Neural progenitor cell (in vitro differentiated cells): ENCODE measurements at regions not wholly inside any gene's neighbourhood (a gene's known extent, or its start where the extent isn't known, plus 50 kb on each side); places are given as distances from the start of the nearest gene placed in this dataset.

Experiments
- DNase-seq: peaks from one replicate; pipeline ENCODE4 v3.0.0-alpha.2; 2016; ENCODE audit warnings: low spot score
- H2AFZ ChIP-seq: fragments of 200-600 bp; sonication (generic); replicated peaks from 2 replicates; pipeline ENCODE4 v1.6.1; 2016; ENCODE audit warnings: antibody characterized with exemption
- H3F3A ChIP-seq: fragments of 200-600 bp; sonication (generic); 2 replicates; pipeline ENCODE4 v1.6.1; 2016; ENCODE audit warnings: antibody characterized with exemption, low read depth
- H3K27ac ChIP-seq: fragments of 200-600 bp; sonication (generic); 2 replicates; pipeline ENCODE4 v1.5.1; 2016; ENCODE audit warnings: mild to moderate bottlenecking
- H3K27me3 ChIP-seq: fragments of 200-600 bp; sonication (generic); 2 replicates; pipeline ENCODE4 v1.6.1; 2016; ENCODE audit warnings: mild to moderate bottlenecking, moderate library complexity
- H3K36me3 ChIP-seq: fragments of 200-600 bp; sonication (generic); 2 replicates; pipeline ENCODE4 v1.5.1; 2016
- H3K4me1 ChIP-seq: fragments of 200-600 bp; sonication (generic); 2 replicates; pipeline ENCODE4 v1.6.1; 2016; ENCODE audit warnings: mixed run types
- H3K4me2 ChIP-seq: fragments of 200-600 bp; sonication (generic); 2 replicates; pipeline ENCODE4 v1.6.1; 2016
- H3K4me3 ChIP-seq: fragments of 200-600 bp; sonication (generic); 2 replicates; pipeline ENCODE4 v1.5.1; 2016
- H3K79me2 ChIP-seq: fragments of 200-600 bp; sonication (generic); 2 replicates; pipeline ENCODE4 v1.6.1; 2016; ENCODE audit warnings: low read depth
- H3K9ac ChIP-seq: fragments of 200-600 bp; sonication (generic); 2 replicates; pipeline ENCODE4 v1.6.1; 2016
- H3K9me3 ChIP-seq: fragments of 200-600 bp; sonication (generic); 2 replicates; pipeline ENCODE4 v1.5.1; 2016; ENCODE audit warnings: low read depth
- H4K20me1 ChIP-seq: fragments of 200-600 bp; sonication (generic); 2 replicates; pipeline ENCODE4 v1.6.1; 2016; ENCODE audit warnings: low read depth
- H3K27ac Mint-ChIP-seq: 3 replicates; pipeline ENCODE4 v1.8.0; 2021; ENCODE audit warnings: mixed read lengths
- H3K27me3 Mint-ChIP-seq: 2 replicates; pipeline ENCODE4 v1.8.0; 2022; ENCODE audit warnings: low read depth, mild to moderate bottlenecking, inconsistent platforms, moderate library complexity, mixed read lengths; ENCODE audit not compliant: insufficient read depth
- H3K36me3 Mint-ChIP-seq: 3 replicates; pipeline ENCODE4 v1.8.0; 2021; ENCODE audit warnings: mixed read lengths
- H3K4me1 Mint-ChIP-seq: 3 replicates; pipeline ENCODE4 v1.8.0; 2021; ENCODE audit warnings: mixed read lengths
- H3K4me3 Mint-ChIP-seq: 3 replicates; pipeline ENCODE4 v1.8.0; 2021; ENCODE audit warnings: mild to moderate bottlenecking, moderate library complexity, mixed read lengths
- H3K9me3 Mint-ChIP-seq: 3 replicates; pipeline ENCODE4 v1.8.0; 2020; ENCODE audit warnings: mixed read lengths
- EZH2 ChIP-seq: fragments of 200-600 bp; sonication (generic); IDR thresholded peaks from 2 replicates; pipeline ENCODE4 v1.6.1; 2017; ENCODE audit warnings: antibody characterized with exemption, mild to moderate bottlenecking, moderate library complexity
- EZH2phosphoT487 ChIP-seq: fragments of 200-600 bp; sonication (generic); IDR thresholded peaks from 2 replicates; pipeline ENCODE4 v1.6.1; 2017; ENCODE audit warnings: antibody characterized with exemption
- TF ChIP-seq, protein P1 (sequence below): fragments of 200-600 bp; sonication (generic); IDR thresholded peaks from 2 replicates; pipeline ENCODE4 v1.5.1; 2017; ENCODE audit warnings: antibody characterized with exemption, mild to moderate bottlenecking

DNA sequence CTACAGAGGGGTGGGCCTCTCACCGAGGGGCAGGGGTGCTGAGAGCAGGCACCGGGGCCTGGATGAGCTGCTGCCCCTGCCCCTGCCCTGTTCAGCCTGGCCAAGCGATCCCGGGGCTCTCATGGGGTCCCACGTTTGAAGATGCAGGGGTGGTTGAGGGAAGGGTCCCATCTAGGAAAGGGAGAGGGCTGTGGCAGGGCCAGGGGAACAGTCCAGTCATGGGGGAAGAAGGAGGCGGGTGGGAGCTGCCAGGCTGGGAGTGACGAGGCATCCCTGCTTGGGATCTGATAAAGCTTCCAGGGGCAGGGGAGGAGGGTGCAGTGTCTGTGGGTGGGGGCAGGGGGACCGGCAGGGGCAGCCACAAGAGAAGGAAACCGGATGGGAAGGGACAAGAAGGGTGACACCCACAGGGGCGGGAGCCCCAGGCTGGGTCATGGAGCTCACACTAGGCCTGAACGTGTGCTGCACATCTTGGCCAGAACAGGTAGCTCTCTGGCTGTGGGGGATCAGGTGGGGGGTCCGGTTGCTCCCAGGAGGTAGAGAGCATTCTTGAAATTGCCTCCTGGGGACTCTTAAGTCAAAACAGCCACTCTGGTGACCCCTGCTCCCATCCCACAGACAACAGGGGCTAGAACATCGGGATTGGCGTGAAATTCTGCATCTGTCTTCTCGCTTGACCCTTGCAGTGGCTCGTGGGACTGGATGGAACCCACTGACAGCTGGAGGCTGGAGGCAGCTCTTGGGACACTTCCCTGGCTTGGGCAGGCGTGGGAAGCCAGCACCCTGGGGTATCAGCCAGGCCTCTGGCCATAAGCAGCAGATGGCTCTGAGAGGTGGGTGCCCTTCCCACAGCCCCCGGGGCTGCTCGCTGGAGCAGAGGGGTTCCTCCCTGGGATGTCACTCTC is 58.0 kb upstream of the GATA5 start:
- H4K20me1 ChIP-seq = no peaks in the 10 kb centered on the region
- no peaks in the 10 kb centered on the region for H3K4me1 ChIP-seq
- no peaks in the 10 kb centered on the region for H3K79me2 ChIP-seq
- Mint-ChIP-seq H3K27ac (no peak overlapping the region), H3K36me3 (no peaks in the 10 kb centered on the region), H3K4me1 (peaks cover 11% of the 10 kb centered on the region), H3K27me3 (peaks cover 6% of the 10 kb centered on the region), H3K4me3 (no peak overlapping the region), H3K9me3 (no peaks in the 10 kb centered on the region)
- H3K4me2 ChIP-seq = no peak overlapping the region
- H3K9ac ChIP-seq = no peak overlapping the region
- no peak overlapping the region for H3K27ac ChIP-seq
- H3K36me3 ChIP-seq = no peaks in the 10 kb centered on the region
- TF ChIP-seq EZH2phosphoT487 = no peak
- TF ChIP-seq, protein P1, sequence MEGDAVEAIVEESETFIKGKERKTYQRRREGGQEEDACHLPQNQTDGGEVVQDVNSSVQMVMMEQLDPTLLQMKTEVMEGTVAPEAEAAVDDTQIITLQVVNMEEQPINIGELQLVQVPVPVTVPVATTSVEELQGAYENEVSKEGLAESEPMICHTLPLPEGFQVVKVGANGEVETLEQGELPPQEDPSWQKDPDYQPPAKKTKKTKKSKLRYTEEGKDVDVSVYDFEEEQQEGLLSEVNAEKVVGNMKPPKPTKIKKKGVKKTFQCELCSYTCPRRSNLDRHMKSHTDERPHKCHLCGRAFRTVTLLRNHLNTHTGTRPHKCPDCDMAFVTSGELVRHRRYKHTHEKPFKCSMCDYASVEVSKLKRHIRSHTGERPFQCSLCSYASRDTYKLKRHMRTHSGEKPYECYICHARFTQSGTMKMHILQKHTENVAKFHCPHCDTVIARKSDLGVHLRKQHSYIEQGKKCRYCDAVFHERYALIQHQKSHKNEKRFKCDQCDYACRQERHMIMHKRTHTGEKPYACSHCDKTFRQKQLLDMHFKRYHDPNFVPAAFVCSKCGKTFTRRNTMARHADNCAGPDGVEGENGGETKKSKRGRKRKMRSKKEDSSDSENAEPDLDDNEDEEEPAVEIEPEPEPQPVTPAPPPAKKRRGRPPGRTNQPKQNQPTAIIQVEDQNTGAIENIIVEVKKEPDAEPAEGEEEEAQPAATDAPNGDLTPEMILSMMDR = no peak
- no peak for TF ChIP-seq EZH2
- H3K4me3 ChIP-seq = no peak overlapping the region
- no peak for DNase-seq
- no peaks in the 10 kb centered on the region for H3F3A ChIP-seq
- H3K9me3 ChIP-seq = no peaks in the 10 kb centered on the region
- H2AFZ ChIP-seq = no peak overlapping the region
- no peaks in the 10 kb centered on the region for H3K27me3 ChIP-seq

DNA sequence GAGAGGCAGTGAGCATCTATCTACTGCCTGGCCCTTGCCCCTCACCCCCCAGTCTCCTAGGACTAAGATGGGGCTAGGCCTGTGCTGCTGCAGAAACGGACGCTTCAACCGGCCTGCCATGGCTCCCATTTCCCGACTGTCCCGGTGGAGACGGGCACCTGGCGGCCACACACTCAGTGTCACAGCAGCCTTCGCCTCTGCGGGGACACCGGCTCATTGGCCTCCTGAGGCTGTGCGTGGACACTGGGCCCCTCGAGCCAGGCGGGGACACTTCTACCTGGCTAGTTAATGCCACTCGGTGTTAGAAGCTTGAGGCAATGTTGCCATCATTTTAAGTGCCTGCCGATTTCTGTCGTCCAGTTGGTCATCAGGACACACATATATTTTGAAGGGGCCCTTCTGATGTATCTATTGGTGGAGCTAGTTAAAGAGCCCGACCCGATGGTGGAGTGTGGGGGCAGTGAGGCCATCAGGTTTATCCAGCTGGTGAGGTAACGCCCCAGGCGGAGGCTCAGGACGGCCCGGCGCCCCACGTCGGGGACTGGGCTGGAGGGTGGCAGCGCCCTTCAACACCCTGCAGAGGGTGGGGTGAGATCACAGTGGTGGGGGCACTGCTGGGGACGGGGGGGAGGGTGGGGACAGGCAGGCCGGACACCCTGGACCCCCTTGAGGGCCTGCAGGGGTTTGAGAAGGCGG is 58.9 kb upstream of the GATA5 start:
- H3K4me1 Mint-ChIP-seq = peaks cover 9% of the 10 kb centered on the region
- H3K4me3 Mint-ChIP-seq = no peak overlapping the region
- H3K79me2 ChIP-seq = no peaks in the 10 kb centered on the region
- H3K4me2 ChIP-seq = no peak overlapping the region
- no peaks in the 10 kb centered on the region for H3F3A ChIP-seq
- H3K27me3 Mint-ChIP-seq = peaks cover 6% of the 10 kb centered on the region
- H3K27ac Mint-ChIP-seq = no peak overlapping the region
- DNase-seq = no peak
- no peaks in the 10 kb centered on the region for H3K9me3 ChIP-seq
- H3K27me3 ChIP-seq = no peaks in the 10 kb centered on the region
- H3K4me3 ChIP-seq = no peak overlapping the region
- H2AFZ ChIP-seq = no peak overlapping the region
- no peaks in the 10 kb centered on the region for H3K36me3 Mint-ChIP-seq
- no peaks in the 10 kb centered on the region for H3K4me1 ChIP-seq
- TF ChIP-seq, protein P1 = no peak
- TF ChIP-seq EZH2 (no peak), EZH2phosphoT487 (no peak)
- no peak overlapping the region for H3K27ac ChIP-seq
- H3K36me3 ChIP-seq = no peaks in the 10 kb centered on the region
- no peak overlapping the region for H3K9ac ChIP-seq
- H4K20me1 ChIP-seq = no peaks in the 10 kb centered on the region
- H3K9me3 Mint-ChIP-seq = no peaks in the 10 kb centered on the region

- H3K79me2 ChIP-seq = no peaks in the 10 kb centered on the region
- H2AFZ ChIP-seq = no peak overlapping the region
- no peaks in the 10 kb centered on the region for H4K20me1 ChIP-seq
- H3K27me3 ChIP-seq = no peaks in the 10 kb centered on the region
- Mint-ChIP-seq H3K4me3 (no peak overlapping the region), H3K27ac (no peak overlapping the region), H3K36me3 (no peaks in the 10 kb centered on the region), H3K27me3 (peaks cover 4% of the 10 kb centered on the region), H3K9me3 (no peaks in the 10 kb centered on the region), H3K4me1 (peaks cover 5% of the 10 kb centered on the region)
- no peaks in the 10 kb centered on the region for H3K9me3 ChIP-seq
- H3K4me3 ChIP-seq = no peak overlapping the region
- no peaks in the 10 kb centered on the region for H3F3A ChIP-seq
- H3K36me3 ChIP-seq = no peaks in the 10 kb centered on the region
- TF ChIP-seq, protein P1 = no peak
- TF ChIP-seq EZH2phosphoT487 = no peak
- TF ChIP-seq EZH2 = no peak
- no peak for DNase-seq
- no peak overlapping the region for H3K27ac ChIP-seq
- H3K4me2 ChIP-seq = no peak overlapping the region
- H3K9ac ChIP-seq = no peak overlapping the region
- no peaks in the 10 kb centered on the region for H3K4me1 ChIP-seq
These were observed 59.6 kb upstream of the GATA5 start for GRCh38 chr20:62535282-62535811.
